HG03571 (cell line): ENCODE measurements at regions not wholly inside any gene's neighbourhood (a gene's known extent, or its start where the extent isn't known, plus 50 kb on each side); places are given as distances from the start of the nearest gene placed in this dataset.
"Not testable (repeated sequence)": the region's sequence is repeated elsewhere in the genome, so short reads cannot be mapped to it uniquely, and the experiment has no call there.

ENCODE experiments used
- ATAC-seq: cut with Tn5 transposase; IDR thresholded peaks from one replicate; pipeline ENCODE4 v1.9.1; 2021; ENCODE audit not compliant: unreplicated experiment

DNA sequence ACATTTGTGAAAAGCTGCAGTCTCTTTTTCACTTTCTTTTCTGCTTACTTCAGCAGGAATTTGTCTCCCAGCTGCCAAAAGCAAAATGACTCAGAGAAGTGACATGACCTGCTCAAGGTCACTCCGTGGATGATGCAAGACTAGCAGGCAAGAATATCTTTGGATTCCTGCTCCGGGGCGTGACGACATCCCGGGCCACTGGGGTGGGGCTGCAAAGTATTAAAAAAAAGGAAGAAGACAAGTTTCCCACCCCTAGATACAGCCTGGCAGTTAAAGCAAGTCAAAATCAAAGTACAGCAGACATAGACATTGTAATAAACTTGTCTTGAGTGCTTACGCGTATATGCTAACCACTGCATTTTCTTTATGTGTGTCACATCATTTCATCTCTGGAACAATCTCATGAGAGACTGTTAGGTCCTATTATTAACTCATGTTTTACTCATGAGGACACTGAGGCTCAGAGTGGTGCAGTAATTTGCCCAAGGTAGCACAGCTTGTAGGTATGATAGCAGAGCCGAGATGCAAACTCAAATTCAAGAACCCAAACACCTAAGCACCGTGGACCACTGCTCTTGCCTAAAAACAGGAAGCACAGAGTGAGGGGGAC lies 485.2 kb upstream of the PROK2 start:
- ATAC-seq: no peak

- no peak for ATAC-seq
These were observed 484.5 kb upstream of the PROK2 start for GRCh38 chr3:72269475-72269874.

- not testable (repeated sequence) for ATAC-seq
These were observed 482.1 kb upstream of the PROK2 start for GRCh38 chr3:72266921-72267524.

GRCh38 chr3:72266016-72266370 lies 481.0 kb upstream of the PROK2 start:
- ATAC-seq: no peak

DNA sequence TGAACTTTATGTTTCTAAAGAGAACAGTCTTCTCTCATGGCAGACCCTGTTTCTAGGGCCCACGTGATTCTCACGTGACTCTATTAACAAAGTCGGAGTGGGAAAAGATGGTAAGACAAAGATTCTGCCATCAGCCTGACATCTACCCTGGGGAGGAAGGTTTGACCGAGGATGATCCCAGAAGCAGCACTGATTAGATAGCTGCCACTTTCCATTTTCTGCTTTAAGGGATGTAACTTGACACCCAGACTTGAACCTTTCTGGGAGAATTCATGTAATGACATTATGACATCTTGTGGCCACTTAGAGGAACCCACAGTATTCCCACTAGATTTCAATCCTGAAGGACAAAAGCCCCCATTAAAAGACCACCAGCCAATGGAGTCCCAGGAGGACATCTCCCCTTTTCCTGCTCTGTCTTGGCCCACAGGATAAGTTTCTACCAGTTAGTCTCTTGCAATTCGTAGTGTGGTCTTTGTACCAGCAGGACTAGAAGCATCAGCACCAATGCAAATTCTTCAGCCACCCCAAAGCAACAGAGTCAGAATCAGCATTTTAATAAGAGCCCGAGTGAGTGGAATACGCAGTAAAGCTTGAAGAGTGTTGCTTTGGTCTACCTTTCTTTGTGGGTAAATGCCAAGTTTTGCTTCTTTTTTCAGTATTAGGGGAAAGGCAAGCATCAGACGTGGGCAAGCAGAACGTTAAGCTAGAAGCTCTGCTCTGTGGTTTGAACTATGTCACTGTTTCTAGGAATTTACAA lies 480.5 kb upstream of the PROK2 start:
- ATAC-seq: no peak

GRCh38 chr3:72263223-72263990 lies 478.5 kb upstream of the PROK2 start:
- no peak for ATAC-seq

- ATAC-seq: no peak
These were observed 477.8 kb upstream of the PROK2 start for GRCh38 chr3:72262736-72263135.

- ATAC-seq: no peak
These were observed 476.9 kb upstream of the PROK2 start for GRCh38 chr3:72261566-72262564.

DNA sequence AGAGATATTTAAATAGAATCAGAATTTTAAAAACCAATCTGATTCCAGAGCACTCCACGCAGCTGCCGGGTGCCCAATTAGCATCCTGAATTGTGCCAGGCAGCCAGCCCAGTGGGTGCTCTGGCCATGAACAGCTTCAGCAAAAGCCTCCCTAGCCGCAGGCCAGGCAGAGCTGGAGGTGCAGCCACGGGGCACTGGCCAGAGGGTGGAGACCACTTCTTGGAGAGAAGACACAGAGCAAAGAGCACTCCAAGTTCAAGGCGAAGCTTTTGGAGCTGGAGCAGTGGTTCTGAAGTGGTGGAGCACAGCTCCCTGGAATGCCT lies 475.6 kb upstream of the PROK2 start:
- ATAC-seq: no peak

- no peak for ATAC-seq
These were observed 475.0 kb upstream of the PROK2 start for GRCh38 chr3:72259755-72260587.

DNA sequence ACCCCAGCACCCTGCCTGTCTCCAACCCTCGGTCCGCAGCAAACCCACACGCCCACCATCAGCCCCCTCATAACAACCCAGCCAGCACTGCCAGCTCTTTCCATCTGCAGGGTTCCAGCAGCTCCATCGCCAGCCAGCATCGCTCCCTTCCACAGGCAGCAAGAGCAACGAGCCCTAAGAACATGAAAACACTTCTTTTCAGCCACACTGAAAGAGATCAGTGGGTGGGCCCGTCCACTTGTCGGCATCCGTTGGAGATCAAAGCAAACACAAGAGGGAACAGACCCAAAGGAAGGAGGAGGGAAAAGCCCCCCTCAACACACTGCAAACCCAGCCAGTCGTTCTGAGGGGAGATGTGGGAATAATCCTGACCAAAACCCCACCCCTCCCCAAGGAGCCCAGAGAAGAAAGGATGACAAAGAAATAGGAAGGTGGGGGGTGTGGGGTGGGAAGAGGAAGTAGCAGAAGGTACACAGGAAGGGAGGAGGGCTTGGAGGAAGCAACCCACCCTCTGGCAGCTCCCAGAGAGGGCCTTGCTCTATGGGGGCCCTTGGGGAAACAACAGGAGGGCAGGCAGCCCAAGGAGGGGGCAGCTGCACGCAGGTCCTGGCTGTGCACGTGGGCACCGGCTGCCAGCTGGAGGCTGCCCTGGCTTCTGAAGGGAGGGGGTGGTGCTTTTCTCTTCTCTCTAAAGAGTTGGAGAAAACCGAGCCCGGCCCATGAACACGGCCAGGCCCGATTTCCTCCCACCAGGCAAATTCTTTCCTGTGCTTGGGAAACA lies 473.6 kb upstream of the PROK2 start:
- ATAC-seq: no peak

- ATAC-seq: no peak
These were observed 472.8 kb upstream of the PROK2 start for GRCh38 chr3:72257738-72258137.

DNA sequence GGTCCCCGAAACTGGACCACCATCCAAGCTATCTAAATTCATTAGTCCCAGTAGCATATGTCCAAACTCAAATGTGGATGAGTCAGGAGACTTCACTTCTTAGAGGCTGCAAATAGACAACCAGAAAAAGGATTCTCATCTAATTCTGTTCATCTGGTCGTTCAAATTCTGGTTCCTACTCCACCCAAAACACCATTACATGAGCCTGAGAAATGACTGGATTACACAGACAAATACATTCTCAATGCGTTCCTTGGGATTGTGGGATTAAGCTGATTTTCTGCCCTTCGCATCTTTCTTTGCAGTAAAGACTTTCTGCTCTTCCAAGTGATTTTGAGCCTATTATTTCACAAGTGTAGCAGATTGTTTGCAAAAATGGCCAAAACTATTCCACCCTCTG lies 472.3 kb upstream of the PROK2 start:
- ATAC-seq: no peak

DNA sequence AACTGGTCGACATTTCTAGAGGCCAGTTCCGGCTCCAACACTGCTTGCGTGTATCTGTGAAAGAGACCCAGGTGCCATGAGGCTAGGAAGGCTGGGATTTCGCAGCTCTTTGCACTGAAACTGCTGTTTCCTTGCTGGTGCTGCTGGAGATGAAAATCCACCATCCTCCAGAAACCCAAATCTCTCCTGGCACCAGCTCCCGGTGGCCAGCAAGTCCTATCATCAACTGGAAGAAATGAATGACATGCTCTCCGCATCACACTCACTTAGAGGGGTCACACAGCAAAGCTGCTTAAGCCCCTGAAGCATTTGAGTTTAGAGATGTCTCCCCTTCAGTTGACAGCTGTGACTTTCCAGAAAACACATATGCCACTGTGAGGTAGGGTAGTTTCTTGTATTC lies 471.8 kb upstream of the PROK2 start:
- ATAC-seq: no peak

- no peak for ATAC-seq
These were observed 471.0 kb upstream of the PROK2 start for GRCh38 chr3:72255791-72256559.

GRCh38 chr3:72255191-72255590 lies 470.2 kb upstream of the PROK2 start:
- ATAC-seq: no peak

GRCh38 chr3:72254483-72254882 lies 469.5 kb upstream of the PROK2 start:
- ATAC-seq: no peak

DNA sequence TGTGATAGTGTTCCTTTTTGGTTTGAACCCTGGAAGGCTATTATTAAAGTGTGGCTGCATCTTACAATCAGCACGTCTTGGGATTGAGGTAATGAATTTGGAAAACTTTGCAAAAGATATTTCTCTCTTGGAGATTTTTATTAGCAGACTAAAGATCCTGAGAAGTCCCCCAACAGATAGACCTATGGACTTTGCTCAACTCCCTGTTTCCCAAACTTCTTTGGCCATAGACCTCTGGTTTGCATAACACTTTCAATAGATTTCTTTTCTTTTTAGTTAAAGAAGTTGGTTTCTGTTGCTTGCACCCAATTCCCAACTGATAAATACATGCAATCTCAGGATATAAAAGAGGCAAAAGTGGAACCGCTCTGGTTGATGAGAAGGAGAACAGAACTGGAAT lies 465.8 kb upstream of the PROK2 start:
- ATAC-seq: no peak
